ENCODE measurements at regions not wholly inside any gene's neighbourhood (a gene's known extent, or its start where the extent isn't known, plus 50 kb on each side); places are given as distances from the start of the nearest gene placed in this dataset.

DNA sequence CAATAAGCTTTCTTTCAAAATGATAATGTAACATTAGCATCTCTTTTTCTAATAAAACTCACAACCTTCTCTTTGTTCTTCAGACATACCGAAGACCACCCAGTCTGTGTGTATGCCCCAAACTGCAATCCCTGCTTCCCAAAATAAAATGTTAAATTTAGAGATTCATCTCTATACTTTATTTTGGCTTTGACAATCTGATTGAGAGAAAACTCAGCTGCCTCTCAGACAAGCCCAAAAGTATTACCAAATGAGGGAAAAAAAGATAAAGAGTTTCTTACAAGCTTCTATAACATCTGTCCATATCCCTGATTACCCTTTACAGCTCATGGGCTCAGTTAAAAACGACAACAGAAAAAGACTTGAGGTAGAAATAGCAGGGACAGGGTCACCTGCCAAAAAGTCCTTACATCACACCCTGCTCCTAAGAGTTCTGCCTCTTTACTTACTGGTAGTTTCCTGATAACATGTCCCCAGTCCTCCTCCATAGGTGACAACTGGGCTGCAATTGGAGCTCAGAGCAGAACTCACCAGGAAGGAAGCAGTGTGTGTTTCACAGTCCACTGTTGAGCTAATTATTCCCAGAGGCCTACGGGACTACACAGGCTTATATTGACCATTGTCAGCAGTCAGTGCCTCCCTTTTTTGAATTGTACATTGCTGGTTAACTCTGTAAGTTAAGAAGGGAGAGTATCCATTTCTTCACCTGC is 70.9 kb upstream of the FAM9C start:
- Histone ChIP-seq H3K27me3 (ENCODE audit: control insufficient read depth, insufficient read depth, low read length) (no peaks in the 10 kb centered on the region), H3K27ac (ENCODE audit: low read depth, low read length) (no peak overlapping the region), H3K4me3 (ENCODE audit: low read depth, low read length) (no peak overlapping the region), H3K9me3 (ENCODE audit: control insufficient read depth, insufficient read depth, low read length) (no peaks in the 10 kb centered on the region)
- TF ChIP-seq, protein P1, sequence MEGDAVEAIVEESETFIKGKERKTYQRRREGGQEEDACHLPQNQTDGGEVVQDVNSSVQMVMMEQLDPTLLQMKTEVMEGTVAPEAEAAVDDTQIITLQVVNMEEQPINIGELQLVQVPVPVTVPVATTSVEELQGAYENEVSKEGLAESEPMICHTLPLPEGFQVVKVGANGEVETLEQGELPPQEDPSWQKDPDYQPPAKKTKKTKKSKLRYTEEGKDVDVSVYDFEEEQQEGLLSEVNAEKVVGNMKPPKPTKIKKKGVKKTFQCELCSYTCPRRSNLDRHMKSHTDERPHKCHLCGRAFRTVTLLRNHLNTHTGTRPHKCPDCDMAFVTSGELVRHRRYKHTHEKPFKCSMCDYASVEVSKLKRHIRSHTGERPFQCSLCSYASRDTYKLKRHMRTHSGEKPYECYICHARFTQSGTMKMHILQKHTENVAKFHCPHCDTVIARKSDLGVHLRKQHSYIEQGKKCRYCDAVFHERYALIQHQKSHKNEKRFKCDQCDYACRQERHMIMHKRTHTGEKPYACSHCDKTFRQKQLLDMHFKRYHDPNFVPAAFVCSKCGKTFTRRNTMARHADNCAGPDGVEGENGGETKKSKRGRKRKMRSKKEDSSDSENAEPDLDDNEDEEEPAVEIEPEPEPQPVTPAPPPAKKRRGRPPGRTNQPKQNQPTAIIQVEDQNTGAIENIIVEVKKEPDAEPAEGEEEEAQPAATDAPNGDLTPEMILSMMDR (IDR thresholded peaks at IDR 0.05; ENCODE audit: low read depth, low read length), result no peak
- DNase-seq (ENCODE audit: low read depth, low spot score), result no peak
- ChIA-PET CTCF (no interaction called here), POLR2A (interaction anchor here (0.6 kb wide), 1 partner anchor 136 kb away, joined by 3 read pairs; no protein-coding TSS in a partner anchor)

DNA sequence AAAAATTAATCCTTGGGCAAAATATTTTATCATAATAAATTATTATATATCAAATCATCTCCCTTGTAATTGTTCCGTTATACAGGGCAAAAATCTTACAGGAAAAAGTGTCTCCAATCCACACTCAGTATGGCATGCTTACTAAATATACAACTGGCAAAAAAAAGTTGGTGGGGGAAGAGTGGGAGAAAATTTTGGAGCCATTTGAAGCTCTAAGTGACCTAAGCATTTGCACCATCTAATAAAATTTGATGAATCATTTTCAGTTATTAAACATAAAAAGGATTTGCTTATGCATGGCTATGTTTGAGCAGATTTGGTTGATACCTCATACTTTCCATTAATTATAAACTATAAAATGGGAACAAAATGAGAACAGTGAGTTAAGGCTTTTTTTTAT is 68.1 kb upstream of the FAM9C start:
- TF ChIP-seq, protein P1 (IDR thresholded peaks at IDR 0.05; ENCODE audit: low read depth, low read length), result no peak
- CTCF ChIA-PET, result no interaction called here
- Histone ChIP-seq H3K4me3 (ENCODE audit: low read depth, low read length) (no peak overlapping the region), H3K27me3 (ENCODE audit: control insufficient read depth, insufficient read depth, low read length) (no peaks in the 10 kb centered on the region), H3K27ac (ENCODE audit: low read depth, low read length) (no peak overlapping the region), H3K9me3 (ENCODE audit: control insufficient read depth, insufficient read depth, low read length) (no peaks in the 10 kb centered on the region)
- POLR2A ChIA-PET, result no interaction called here
- no peak for DNase-seq (ENCODE audit: low read depth, low spot score)

DNA sequence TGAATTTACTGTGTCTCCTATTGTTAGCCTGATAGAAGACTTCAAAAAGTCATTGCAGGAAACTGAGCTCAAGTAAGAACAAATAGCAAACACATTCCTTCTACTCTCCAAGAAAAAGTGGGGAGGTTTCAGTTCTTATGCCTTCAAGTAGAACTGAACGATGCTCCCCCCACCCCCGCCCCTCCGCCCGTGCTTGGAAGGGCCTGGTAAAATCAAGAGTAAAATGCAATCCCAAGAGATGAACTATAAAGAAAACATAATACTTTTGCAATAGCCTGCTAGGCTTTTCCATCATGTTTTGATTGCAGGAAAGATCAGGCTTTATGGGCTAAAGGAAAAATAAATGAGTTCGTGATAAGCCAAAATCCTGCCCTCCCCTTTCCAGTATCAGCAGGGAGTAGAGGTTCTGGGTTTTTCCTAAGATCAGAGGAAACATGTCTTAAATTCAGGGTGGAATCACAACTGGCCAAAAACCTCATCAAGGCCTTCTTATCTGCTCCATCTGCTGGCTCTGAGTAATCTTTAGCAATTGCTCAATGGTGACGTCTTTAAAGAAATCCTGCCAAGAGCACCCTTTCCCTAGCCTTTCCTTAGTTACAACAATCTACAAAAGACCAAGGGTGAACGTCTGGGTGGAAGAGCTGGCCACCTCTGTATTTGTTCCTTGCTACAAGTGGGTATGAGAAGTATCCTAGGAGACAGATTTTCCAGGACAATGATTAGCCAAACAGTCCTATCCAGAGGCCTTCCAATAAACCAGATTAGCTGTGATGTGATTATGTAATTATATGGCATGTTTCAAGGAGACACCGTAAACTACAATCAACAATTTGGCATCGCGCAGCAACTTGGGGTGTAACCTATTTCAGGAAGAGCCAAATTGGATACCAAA is 66.3 kb upstream of the FAM9C start:
- H3K27me3 ChIP-seq (ENCODE audit: control insufficient read depth, insufficient read depth, low read length), result no peaks in the 10 kb centered on the region
- H3K4me3 ChIP-seq (ENCODE audit: low read depth, low read length), result no peak overlapping the region
- H3K27ac ChIP-seq (ENCODE audit: low read depth, low read length), result peak overlapping the region; percentile 65
- DNase-seq (ENCODE audit: low read depth, low spot score), result no peak
- ChIA-PET CTCF (interaction anchor here (0.6 kb wide), 2 partner anchors 9 to 13 kb away, joined by 3 read pairs; no protein-coding TSS in a partner anchor), POLR2A (no interaction called here)
- TF ChIP-seq, protein P1 (IDR thresholded peaks at IDR 0.05; ENCODE audit: low read depth, low read length), result no peak
- no peaks in the 10 kb centered on the region for H3K9me3 ChIP-seq (ENCODE audit: control insufficient read depth, insufficient read depth, low read length)

DNA sequence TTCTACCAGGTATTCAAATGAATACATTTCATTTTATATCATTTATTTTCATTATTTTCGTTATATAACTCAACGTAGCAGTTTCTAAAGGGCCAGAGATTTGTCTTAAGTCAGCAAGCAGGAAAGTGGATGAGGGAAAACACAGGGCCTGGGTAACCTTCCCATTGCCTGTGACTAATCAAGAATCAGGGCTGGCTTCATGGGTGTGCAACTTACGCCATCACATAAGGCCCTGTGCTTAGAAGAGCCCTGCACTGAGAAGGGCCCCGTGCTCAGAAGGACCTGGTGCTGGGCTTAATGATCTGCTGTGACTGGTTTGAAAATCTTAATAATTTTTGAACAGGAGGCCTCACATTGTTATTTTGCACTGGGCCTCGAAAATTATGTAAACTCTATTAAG is 65.4 kb upstream of the FAM9C start:
- Histone ChIP-seq H3K27ac (ENCODE audit: low read depth, low read length) (no peak overlapping the region), H3K27me3 (ENCODE audit: control insufficient read depth, insufficient read depth, low read length) (no peaks in the 10 kb centered on the region), H3K9me3 (ENCODE audit: control insufficient read depth, insufficient read depth, low read length) (no peaks in the 10 kb centered on the region), H3K4me3 (ENCODE audit: low read depth, low read length) (no peak overlapping the region)
- ChIA-PET POLR2A (no interaction called here), CTCF (no interaction called here)
- DNase-seq (ENCODE audit: low read depth, low spot score), result no peak
- TF ChIP-seq, protein P1 (IDR thresholded peaks at IDR 0.05; ENCODE audit: low read depth, low read length), result no peak

DNA sequence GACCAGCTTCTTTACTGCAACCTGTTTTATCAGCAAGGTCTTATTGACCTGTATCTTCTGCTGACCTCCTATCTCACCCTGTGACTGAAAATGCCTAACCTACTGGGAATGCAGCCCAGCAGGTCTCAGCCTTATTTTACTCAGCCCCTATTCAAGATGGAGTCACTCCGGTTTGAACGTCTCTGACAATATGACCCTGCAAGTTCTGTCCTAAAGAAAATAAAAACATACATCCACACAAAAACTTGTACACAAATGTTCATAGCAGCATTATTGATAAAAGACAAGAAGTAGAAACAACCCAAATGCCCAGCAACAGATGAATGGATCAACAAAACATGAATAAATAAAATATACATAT is 59.5 kb upstream of the FAM9C start:
- DNase-seq (ENCODE audit: low read depth, low spot score), result no peak
- TF ChIP-seq, protein P1 (IDR thresholded peaks at IDR 0.05; ENCODE audit: low read depth, low read length), result no peak
- Histone ChIP-seq H3K4me3 (ENCODE audit: low read depth, low read length) (no peak overlapping the region), H3K27ac (ENCODE audit: low read depth, low read length) (no peak overlapping the region), H3K9me3 (ENCODE audit: control insufficient read depth, insufficient read depth, low read length) (no peaks in the 10 kb centered on the region), H3K27me3 (ENCODE audit: control insufficient read depth, insufficient read depth, low read length) (no peaks in the 10 kb centered on the region)
- POLR2A ChIA-PET, result no interaction called here
- CTCF ChIA-PET, result no interaction called here
